ENCODE measurements at regions not wholly inside any gene's neighbourhood (a gene's known extent, or its start where the extent isn't known, plus 50 kb on each side); places are given as distances from the start of the nearest gene placed in this dataset.

GRCh38 chr3:64805248-64805647 lies 117.4 kb upstream of the ADAMTS9 start:
- peaks cover 3 to 4% of the 10 kb centered on the region in 2 donors for H3K36me3 ChIP-seq (ENCODE audit: control insufficient read depth in 1 of 2, insufficient read depth in 2 of 2, low read length in 1 of 2)
- H3K9me3 ChIP-seq (ENCODE audit: control insufficient read depth, low read length) = no peaks in the 10 kb centered on the region
- no peaks in the 10 kb centered on the region for H3K27me3 ChIP-seq (ENCODE audit: control insufficient read depth in 1 of 2, insufficient read depth in 2 of 2, low read length in 1 of 2)
- no peak for DNase-seq
- intact Hi-C loops (cut with DNase I) = no loop called here
- no peak overlapping the region for H3K4me3 ChIP-seq (ENCODE audit: low read length in 2 of 2)
- WGBS, 2 donors = 66 to 73% methylated on average over 2 of the region's 2 CpGs
- ATAC-seq (ENCODE audit: low FRiP score) = no peak
- H3K27ac ChIP-seq (ENCODE audit: low read depth in 1 of 2, low read length in 2 of 2) = no peak overlapping the region
- H3K4me1 ChIP-seq (ENCODE audit: control insufficient read depth in 1 of 2, insufficient read depth in 2 of 2, low read length in 2 of 2) = peaks cover 0 to 7% of the 10 kb centered on the region in 2 donors

DNA sequence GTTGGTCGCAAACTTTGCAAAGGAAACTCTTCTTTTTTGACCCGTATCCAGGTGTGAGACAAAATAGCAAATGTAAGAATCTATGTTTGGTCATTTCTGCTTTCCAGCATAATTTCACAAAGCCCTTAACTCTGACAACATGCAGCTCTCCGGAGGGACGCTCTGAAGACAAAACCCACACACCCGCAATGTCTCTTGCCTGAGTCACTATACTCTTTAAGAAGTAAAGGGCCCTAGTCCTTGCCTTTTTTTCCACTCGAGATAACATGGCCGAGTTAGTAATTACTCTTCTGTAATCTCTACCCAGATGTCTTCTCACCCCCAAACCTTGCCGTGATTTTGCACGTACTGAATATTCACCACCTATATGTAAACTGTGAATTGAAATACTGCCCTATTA lies 115.7 kb upstream of the ADAMTS9 start:
- H3K9me3 ChIP-seq (ENCODE audit: control insufficient read depth, low read length) = no peaks in the 10 kb centered on the region
- peaks cover 1 to 2% of the 10 kb centered on the region in 2 donors for H3K4me1 ChIP-seq (ENCODE audit: control insufficient read depth in 1 of 2, insufficient read depth in 2 of 2, low read length in 2 of 2)
- ATAC-seq (ENCODE audit: low FRiP score) (no peak), DNase-seq (no peak)
- no peaks in the 10 kb centered on the region for H3K27me3 ChIP-seq (ENCODE audit: control insufficient read depth in 1 of 2, insufficient read depth in 2 of 2, low read length in 1 of 2)
- H3K36me3 ChIP-seq (ENCODE audit: control insufficient read depth in 1 of 2, insufficient read depth in 2 of 2, low read length in 1 of 2) = peaks cover 4 to 6% of the 10 kb centered on the region in 2 donors
- intact Hi-C loops (cut with DNase I) = no loop called here
- 86 to 89% methylated on average over 9 of the region's 9 CpGs for WGBS, 2 donors
- no peak overlapping the region for H3K4me3 ChIP-seq (ENCODE audit: low read length in 2 of 2)
- no peak overlapping the region for H3K27ac ChIP-seq (ENCODE audit: low read depth in 1 of 2, low read length in 2 of 2)

DNA sequence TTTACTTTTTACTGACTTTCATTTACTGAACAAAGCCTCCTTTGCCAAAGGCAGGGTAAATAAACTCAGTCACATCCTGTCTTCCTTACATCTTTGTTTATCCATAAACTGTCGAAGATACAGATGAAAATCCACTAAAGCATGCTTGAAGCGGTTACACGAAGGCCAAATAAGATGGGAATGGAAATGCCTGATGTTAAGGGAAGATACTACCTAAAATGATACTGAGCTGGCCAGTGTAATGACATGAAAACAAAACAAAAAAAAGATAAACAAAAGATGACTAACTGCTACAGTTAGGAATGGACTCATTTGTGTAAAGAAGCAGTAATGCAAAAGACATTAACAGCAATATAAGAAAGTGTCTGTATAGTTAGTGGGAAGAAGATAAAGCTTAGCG lies 114.7 kb upstream of the ADAMTS9 start:
- H3K36me3 ChIP-seq (ENCODE audit: control insufficient read depth in 1 of 2, insufficient read depth in 2 of 2, low read length in 1 of 2) = peaks cover 4 to 6% of the 10 kb centered on the region in 2 donors
- WGBS, 2 donors = 95 to 98% methylated on average over 4 of the region's 4 CpGs
- no peaks in the 10 kb centered on the region for H3K9me3 ChIP-seq (ENCODE audit: control insufficient read depth, low read length)
- H3K27me3 ChIP-seq (ENCODE audit: control insufficient read depth in 1 of 2, insufficient read depth in 2 of 2, low read length in 1 of 2) = no peaks in the 10 kb centered on the region
- intact Hi-C loops (cut with DNase I) = no loop called here
- peaks cover 1 to 2% of the 10 kb centered on the region in 2 donors for H3K4me1 ChIP-seq (ENCODE audit: control insufficient read depth in 1 of 2, insufficient read depth in 2 of 2, low read length in 2 of 2)
- no peak overlapping the region for H3K4me3 ChIP-seq (ENCODE audit: low read length in 2 of 2)
- DNase-seq = no peak
- no peak for ATAC-seq (ENCODE audit: low FRiP score)
- no peak overlapping the region for H3K27ac ChIP-seq (ENCODE audit: low read depth in 1 of 2, low read length in 2 of 2)

DNA sequence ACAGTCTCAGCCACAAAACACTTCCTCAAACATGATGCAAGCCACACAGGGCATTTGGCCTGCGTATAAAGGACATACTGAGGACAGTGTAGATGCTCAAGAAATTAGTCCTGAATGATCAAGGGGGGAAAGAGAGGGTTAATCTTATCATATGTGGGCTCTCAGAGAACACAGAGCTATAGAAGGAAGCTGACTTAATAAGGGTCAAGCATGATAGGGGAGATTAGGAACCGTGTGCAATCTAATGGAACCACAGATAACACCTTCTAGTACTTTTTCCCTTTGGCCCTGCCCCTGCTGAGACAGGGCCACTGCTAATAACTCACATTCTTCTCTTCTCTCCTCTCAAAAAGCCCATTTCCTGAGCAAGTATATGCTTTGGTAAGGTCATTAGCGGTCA lies 114.1 kb upstream of the ADAMTS9 start:
- no peak overlapping the region for H3K27ac ChIP-seq (ENCODE audit: low read depth in 1 of 2, low read length in 2 of 2)
- ATAC-seq (ENCODE audit: low FRiP score) = no peak
- H3K27me3 ChIP-seq (ENCODE audit: control insufficient read depth in 1 of 2, insufficient read depth in 2 of 2, low read length in 1 of 2) = no peaks in the 10 kb centered on the region
- WGBS, 2 donors = 79 to 87% methylated on average over 3 of the region's 3 CpGs
- peaks cover 4 to 6% of the 10 kb centered on the region in 2 donors for H3K36me3 ChIP-seq (ENCODE audit: control insufficient read depth in 1 of 2, insufficient read depth in 2 of 2, low read length in 1 of 2)
- peaks cover 3 to 4% of the 10 kb centered on the region in 2 donors for H3K4me1 ChIP-seq (ENCODE audit: control insufficient read depth in 1 of 2, insufficient read depth in 2 of 2, low read length in 2 of 2)
- no peak overlapping the region for H3K4me3 ChIP-seq (ENCODE audit: low read length in 2 of 2)
- DNase-seq = no peak
- no peaks in the 10 kb centered on the region for H3K9me3 ChIP-seq (ENCODE audit: control insufficient read depth, low read length)
- intact Hi-C loops (cut with DNase I) = no loop called here

GRCh38 chr3:64799606-64800005 lies 111.8 kb upstream of the ADAMTS9 start:
- Histone ChIP-seq H3K36me3 (ENCODE audit: control insufficient read depth in 1 of 2, insufficient read depth in 2 of 2, low read length in 1 of 2) (peaks cover 3 to 6% of the 10 kb centered on the region in 2 donors), H3K4me3 (ENCODE audit: low read length in 2 of 2) (no peak overlapping the region), H3K9me3 (ENCODE audit: control insufficient read depth, low read length) (no peaks in the 10 kb centered on the region), H3K27ac (ENCODE audit: low read depth in 1 of 2, low read length in 2 of 2) (no peak overlapping the region), H3K27me3 (ENCODE audit: control insufficient read depth in 1 of 2, insufficient read depth in 2 of 2, low read length in 1 of 2) (no peaks in the 10 kb centered on the region), H3K4me1 (ENCODE audit: control insufficient read depth in 1 of 2, insufficient read depth in 2 of 2, low read length in 2 of 2) (peaks cover 4% of the 10 kb centered on the region in 2 donors)
- DNase-seq = no peak
- no peak for ATAC-seq (ENCODE audit: low FRiP score)
- 91 to 93% methylated on average over 8 of the region's 8 CpGs for WGBS, 2 donors
- intact Hi-C loops (cut with DNase I) = no loop called here

DNA sequence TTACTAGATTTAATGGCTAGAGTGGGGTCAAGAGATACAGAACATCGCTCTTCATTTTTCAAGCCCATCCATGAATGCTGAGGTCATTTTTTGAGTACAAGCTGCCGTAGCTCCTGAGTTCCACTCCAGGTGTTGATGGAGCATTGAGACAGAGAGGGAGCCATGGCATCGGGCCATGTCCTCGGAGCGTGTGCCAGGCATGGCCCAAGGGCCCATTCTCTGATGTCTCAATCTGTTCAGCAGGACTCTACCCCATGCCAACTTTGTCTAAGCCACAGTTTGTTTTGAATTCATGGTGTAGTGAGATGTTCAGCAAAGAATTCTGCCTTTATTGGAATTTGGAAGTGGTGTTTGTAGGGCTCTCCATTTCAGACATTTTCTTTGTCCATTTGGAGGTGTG lies 110.5 kb upstream of the ADAMTS9 start:
- H3K27ac ChIP-seq (ENCODE audit: low read depth in 1 of 2, low read length in 2 of 2) = no peak overlapping the region
- intact Hi-C loops (cut with DNase I) = no loop called here
- WGBS, 2 donors = 40 to 42% methylated on average over 5 of the region's 5 CpGs
- H3K9me3 ChIP-seq (ENCODE audit: control insufficient read depth, low read length) = no peaks in the 10 kb centered on the region
- H3K36me3 ChIP-seq (ENCODE audit: control insufficient read depth in 1 of 2, insufficient read depth in 2 of 2, low read length in 1 of 2) = peaks cover 0 to 6% of the 10 kb centered on the region in 2 donors
- H3K4me1 ChIP-seq (ENCODE audit: control insufficient read depth in 1 of 2, insufficient read depth in 2 of 2, low read length in 2 of 2) = peaks cover 4% of the 10 kb centered on the region in 2 donors
- H3K4me3 ChIP-seq (ENCODE audit: low read length in 2 of 2) = no peak overlapping the region
- no peak for ATAC-seq (ENCODE audit: low FRiP score)
- no peak for DNase-seq
- H3K27me3 ChIP-seq (ENCODE audit: control insufficient read depth in 1 of 2, insufficient read depth in 2 of 2, low read length in 1 of 2) = no peaks in the 10 kb centered on the region

GRCh38 chr3:64796607-64797399 lies 109.0 kb upstream of the ADAMTS9 start:
- Histone ChIP-seq H3K27me3 (ENCODE audit: control insufficient read depth in 1 of 2, insufficient read depth in 2 of 2, low read length in 1 of 2) (no peaks in the 10 kb centered on the region), H3K4me1 (ENCODE audit: control insufficient read depth in 1 of 2, insufficient read depth in 2 of 2, low read length in 2 of 2) (peaks cover 4 to 6% of the 10 kb centered on the region in 2 donors), H3K27ac (ENCODE audit: low read depth in 1 of 2, low read length in 2 of 2) (peak overlapping the region in 1 of 2 donors; percentile 26), H3K4me3 (ENCODE audit: low read length in 2 of 2) (no peak overlapping the region), H3K9me3 (ENCODE audit: control insufficient read depth, low read length) (no peaks in the 10 kb centered on the region), H3K36me3 (ENCODE audit: control insufficient read depth in 1 of 2, insufficient read depth in 2 of 2, low read length in 1 of 2) (peaks cover 0 to 6% of the 10 kb centered on the region in 2 donors)
- intact Hi-C loops (cut with DNase I) = no loop called here
- DNase-seq (no peak), ATAC-seq (ENCODE audit: low FRiP score) (no peak)
- WGBS, 2 donors = 80 to 86% methylated on average over 7 of the region's 7 CpGs

GRCh38 chr3:64792445-64792844 lies 104.6 kb upstream of the ADAMTS9 start:
- ATAC-seq (ENCODE audit: low FRiP score) (no peak), DNase-seq (no peak)
- Histone ChIP-seq H3K4me3 (ENCODE audit: low read length in 2 of 2) (no peak overlapping the region), H3K36me3 (ENCODE audit: control insufficient read depth in 1 of 2, insufficient read depth in 2 of 2, low read length in 1 of 2) (no peaks in the 10 kb centered on the region), H3K27me3 (ENCODE audit: control insufficient read depth in 1 of 2, insufficient read depth in 2 of 2, low read length in 1 of 2) (no peaks in the 10 kb centered on the region), H3K4me1 (ENCODE audit: control insufficient read depth in 1 of 2, insufficient read depth in 2 of 2, low read length in 2 of 2) (peaks cover 4 to 7% of the 10 kb centered on the region in 2 donors), H3K27ac (ENCODE audit: low read depth in 1 of 2, low read length in 2 of 2) (no peak overlapping the region), H3K9me3 (ENCODE audit: control insufficient read depth, low read length) (no peaks in the 10 kb centered on the region)
- 47 to 51% methylated on average over 3 of the region's 3 CpGs for WGBS, 2 donors
- intact Hi-C loops (cut with DNase I) = no loop called here

DNA sequence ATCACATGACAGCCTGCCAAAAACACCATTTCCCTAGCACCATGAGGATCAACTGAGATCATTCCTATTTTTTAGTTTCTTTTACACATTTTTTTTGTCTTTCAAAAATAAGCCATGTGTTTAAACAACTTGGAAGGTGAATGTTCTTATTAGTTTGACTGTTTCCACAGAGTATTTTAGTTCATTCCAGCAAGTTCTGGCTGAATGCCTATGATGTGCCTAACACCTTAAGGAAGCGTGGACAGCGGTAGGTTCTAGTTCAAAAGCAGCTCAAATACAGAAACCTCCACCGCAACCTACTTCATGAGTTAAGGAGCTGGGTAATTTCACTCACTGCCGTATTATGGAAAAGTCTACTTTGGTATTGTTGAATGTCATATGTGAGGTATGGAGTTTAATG lies 101.3 kb upstream of the ADAMTS9 start:
- no peak for ATAC-seq (ENCODE audit: low FRiP score)
- H3K4me1 ChIP-seq (ENCODE audit: control insufficient read depth in 1 of 2, insufficient read depth in 2 of 2, low read length in 2 of 2) = peaks cover 0 to 4% of the 10 kb centered on the region in 2 donors
- no peaks in the 10 kb centered on the region for H3K27me3 ChIP-seq (ENCODE audit: control insufficient read depth in 1 of 2, insufficient read depth in 2 of 2, low read length in 1 of 2)
- H3K36me3 ChIP-seq (ENCODE audit: control insufficient read depth in 1 of 2, insufficient read depth in 2 of 2, low read length in 1 of 2) = no peaks in the 10 kb centered on the region
- intact Hi-C loops (cut with DNase I) = loop anchor here in 1 of 2 donors (5.0 kb wide), 1 partner anchor 168 kb away; no protein-coding TSS in a partner anchor
- H3K27ac ChIP-seq (ENCODE audit: low read depth in 1 of 2, low read length in 2 of 2) = peak overlapping the region in 1 of 2 donors; percentile 43
- DNase-seq = no peak
- 30 to 37% methylated on average over 4 of the region's 4 CpGs for WGBS, 2 donors
- H3K4me3 ChIP-seq (ENCODE audit: low read length in 2 of 2) = no peak overlapping the region
- no peaks in the 10 kb centered on the region for H3K9me3 ChIP-seq (ENCODE audit: control insufficient read depth, low read length)
